ENCODE measurements at regions not wholly inside any gene's neighbourhood (a gene's known extent, or its start where the extent isn't known, plus 50 kb on each side); places are given as distances from the start of the nearest gene placed in this dataset.

- in situ Hi-C loops (cut with MboI; ENCODE audit: low pct_ligation_motif_present in 1 of 4, low pct_unique_long_range_greater_than_20kb in 1 of 4, low sequenced_read_pairs in 3 of 4) = no loop called here
- 83 to 98% methylated on average over 1 to 2 of the region's 2 CpGs for WGBS, 2 donors (ENCODE audit: low coverage in 1 of 2)
Measured at GRCh38 chr6:155854787-155855186, 399.1 kb upstream of the NOX3 start.

GRCh38 chr6:155853011-155853410 is 397.4 kb upstream of the NOX3 start:
- in situ Hi-C loops (cut with MboI; ENCODE audit: low pct_ligation_motif_present in 1 of 4, low pct_unique_long_range_greater_than_20kb in 1 of 4, low sequenced_read_pairs in 3 of 4) = no loop called here
- H3K4me3 ChIP-seq = no peak overlapping the region
- H3K4me1 ChIP-seq = no peaks in the 10 kb centered on the region
- intact Hi-C loops (cut with DNase I; ENCODE audit: low total_unique reads) = no loop called here
- H3K9me3 ChIP-seq = no peaks in the 10 kb centered on the region
- WGBS, 2 donors (ENCODE audit: low coverage in 1 of 2) = 60 to 76% methylated on average over 2 of the region's 2 CpGs
- H3K27ac ChIP-seq = no peak overlapping the region
- DNase-seq = no peak
- no peaks in the 10 kb centered on the region for H3K27me3 ChIP-seq
- TF ChIP-seq POLR2A (IDR thresholded peaks at IDR 0.05) (no peak), CTCF (IDR thresholded peaks at IDR 0.05) (no peak), POLR2AphosphoS5 (IDR thresholded peaks at IDR 0.05) (no peak), EP300 (IDR thresholded peaks at IDR 0.05; ENCODE audit: low read depth) (no peak)
- H3K36me3 ChIP-seq = no peaks in the 10 kb centered on the region

More at GRCh38 chr6:155854787-155855186, 399.1 kb upstream of the NOX3 start:
- no peaks in the 10 kb centered on the region for H3K4me1 ChIP-seq
- TF ChIP-seq EP300 (IDR thresholded peaks at IDR 0.05; ENCODE audit: low read depth) = no peak
- no peak for TF ChIP-seq POLR2A (IDR thresholded peaks at IDR 0.05)
- intact Hi-C loops (cut with DNase I; ENCODE audit: low total_unique reads) = no loop called here
- no peak overlapping the region for H3K27ac ChIP-seq
- H3K36me3 ChIP-seq = no peaks in the 10 kb centered on the region
- H3K27me3 ChIP-seq = no peaks in the 10 kb centered on the region
- H3K4me3 ChIP-seq = no peak overlapping the region
- DNase-seq = no peak
- H3K9me3 ChIP-seq = peaks cover 0 to 3% of the 10 kb centered on the region in 2 donors

- TF ChIP-seq EP300 (IDR thresholded peaks at IDR 0.05; ENCODE audit: low read depth) (no peak), POLR2AphosphoS5 (IDR thresholded peaks at IDR 0.05) (no peak), CTCF (IDR thresholded peaks at IDR 0.05) (no peak), POLR2A (IDR thresholded peaks at IDR 0.05) (no peak)
- no peak overlapping the region for H3K27ac ChIP-seq
- 83 to 85% methylated on average over 5 of the region's 5 CpGs for WGBS, 2 donors (ENCODE audit: low coverage in 1 of 2)
- H3K4me3 ChIP-seq = no peak overlapping the region
- no peaks in the 10 kb centered on the region for H3K9me3 ChIP-seq
- intact Hi-C loops (cut with DNase I; ENCODE audit: low total_unique reads) (no loop called here), in situ Hi-C loops (cut with MboI; ENCODE audit: low pct_ligation_motif_present in 1 of 4, low pct_unique_long_range_greater_than_20kb in 1 of 4, low sequenced_read_pairs in 3 of 4) (no loop called here)
- H3K36me3 ChIP-seq = no peaks in the 10 kb centered on the region
- DNase-seq = no peak
- no peaks in the 10 kb centered on the region for H3K27me3 ChIP-seq
- H3K4me1 ChIP-seq = no peaks in the 10 kb centered on the region
Measured at GRCh38 chr6:155850408-155850841, 394.8 kb upstream of the NOX3 start.

GRCh38 chr6:155847711-155848110 is 392.1 kb upstream of the NOX3 start:
- Histone ChIP-seq H3K27ac (no peak overlapping the region), H3K4me3 (no peak overlapping the region), H3K36me3 (no peaks in the 10 kb centered on the region), H3K27me3 (no peaks in the 10 kb centered on the region), H3K9me3 (peaks cover 0 to 7% of the 10 kb centered on the region in 2 donors), H3K4me1 (no peaks in the 10 kb centered on the region)
- 47 to 59% methylated on average over 5 of the region's 5 CpGs for WGBS, 2 donors (ENCODE audit: low coverage in 1 of 2)
- intact Hi-C loops (cut with DNase I; ENCODE audit: low total_unique reads) (no loop called here), in situ Hi-C loops (cut with MboI; ENCODE audit: low pct_ligation_motif_present in 1 of 4, low pct_unique_long_range_greater_than_20kb in 1 of 4, low sequenced_read_pairs in 3 of 4) (no loop called here)
- no peak for DNase-seq
- no peak for TF ChIP-seq POLR2A (IDR thresholded peaks at IDR 0.05)
- TF ChIP-seq EP300 (IDR thresholded peaks at IDR 0.05; ENCODE audit: low read depth) = no peak
- no peak for TF ChIP-seq CTCF (IDR thresholded peaks at IDR 0.05)
- TF ChIP-seq POLR2AphosphoS5 (IDR thresholded peaks at IDR 0.05) = no peak

GRCh38 chr6:155837474-155837873 is 381.8 kb upstream of the NOX3 start:
- no peaks in the 10 kb centered on the region for H3K4me1 ChIP-seq
- no peaks in the 10 kb centered on the region for H3K27me3 ChIP-seq
- TF ChIP-seq POLR2A (IDR thresholded peaks at IDR 0.05) = no peak
- no peak for TF ChIP-seq CTCF (IDR thresholded peaks at IDR 0.05)
- no peak for TF ChIP-seq EP300 (IDR thresholded peaks at IDR 0.05; ENCODE audit: low read depth)
- TF ChIP-seq POLR2AphosphoS5 (IDR thresholded peaks at IDR 0.05) = no peak
- intact Hi-C loops (cut with DNase I; ENCODE audit: low total_unique reads) (no loop called here), in situ Hi-C loops (cut with MboI; ENCODE audit: low pct_ligation_motif_present in 1 of 4, low pct_unique_long_range_greater_than_20kb in 1 of 4, low sequenced_read_pairs in 3 of 4) (no loop called here)
- H3K27ac ChIP-seq = no peak overlapping the region
- no peak overlapping the region for H3K4me3 ChIP-seq
- H3K9me3 ChIP-seq = no peaks in the 10 kb centered on the region
- DNase-seq = no peak
- no peaks in the 10 kb centered on the region for H3K36me3 ChIP-seq
- WGBS, 2 donors (ENCODE audit: low coverage in 1 of 2) = 83 to 86% methylated on average over 4 of the region's 4 CpGs
